GM21447 (cell line): ENCODE measurements at regions not wholly inside any gene's neighbourhood (a gene's known extent, or its start where the extent isn't known, plus 50 kb on each side); places are given as distances from the start of the nearest gene placed in this dataset.
"Not testable (repeated sequence)": the region's sequence is repeated elsewhere in the genome, so short reads cannot be mapped to it uniquely, and the experiment has no call there.

Experiments
- ATAC-seq: cut with Tn5 transposase; IDR thresholded peaks from one replicate; pipeline ENCODE4 v1.9.1; 2021; ENCODE audit not compliant: unreplicated experiment

DNA sequence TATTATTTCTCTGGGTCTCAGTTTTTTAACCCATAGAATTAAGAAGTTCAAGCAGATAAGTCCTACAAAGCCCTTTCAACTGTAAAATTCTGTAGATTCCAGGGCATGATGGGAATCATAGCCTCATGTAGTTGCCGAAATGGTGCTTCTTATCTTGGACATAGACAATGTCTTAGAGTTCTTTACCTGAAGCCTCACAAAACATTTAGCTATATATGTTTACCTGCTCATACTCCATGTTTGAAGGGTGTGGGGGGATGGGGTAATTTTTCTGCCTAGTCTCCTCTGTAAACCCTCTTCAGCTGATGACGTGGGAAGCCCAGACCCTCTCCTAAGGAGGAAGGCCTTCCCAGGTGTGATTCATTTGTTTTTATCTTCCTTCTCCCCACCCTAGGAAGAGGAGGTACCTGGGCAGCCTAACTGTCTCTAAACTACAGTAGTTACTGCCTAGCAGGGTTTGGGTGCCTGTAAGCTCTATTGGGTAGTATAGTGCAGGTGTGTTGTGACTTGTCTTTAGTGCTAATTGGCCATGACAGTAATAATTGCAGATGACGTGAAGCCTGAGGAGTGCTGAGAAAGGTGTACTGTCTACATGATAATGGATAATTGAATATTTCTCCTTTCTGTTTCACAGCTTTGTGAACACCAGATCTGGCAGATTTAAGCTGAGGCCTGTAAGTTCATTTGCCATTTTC, 230.8 kb downstream of the TFAP2B start:
- no peak for ATAC-seq

DNA sequence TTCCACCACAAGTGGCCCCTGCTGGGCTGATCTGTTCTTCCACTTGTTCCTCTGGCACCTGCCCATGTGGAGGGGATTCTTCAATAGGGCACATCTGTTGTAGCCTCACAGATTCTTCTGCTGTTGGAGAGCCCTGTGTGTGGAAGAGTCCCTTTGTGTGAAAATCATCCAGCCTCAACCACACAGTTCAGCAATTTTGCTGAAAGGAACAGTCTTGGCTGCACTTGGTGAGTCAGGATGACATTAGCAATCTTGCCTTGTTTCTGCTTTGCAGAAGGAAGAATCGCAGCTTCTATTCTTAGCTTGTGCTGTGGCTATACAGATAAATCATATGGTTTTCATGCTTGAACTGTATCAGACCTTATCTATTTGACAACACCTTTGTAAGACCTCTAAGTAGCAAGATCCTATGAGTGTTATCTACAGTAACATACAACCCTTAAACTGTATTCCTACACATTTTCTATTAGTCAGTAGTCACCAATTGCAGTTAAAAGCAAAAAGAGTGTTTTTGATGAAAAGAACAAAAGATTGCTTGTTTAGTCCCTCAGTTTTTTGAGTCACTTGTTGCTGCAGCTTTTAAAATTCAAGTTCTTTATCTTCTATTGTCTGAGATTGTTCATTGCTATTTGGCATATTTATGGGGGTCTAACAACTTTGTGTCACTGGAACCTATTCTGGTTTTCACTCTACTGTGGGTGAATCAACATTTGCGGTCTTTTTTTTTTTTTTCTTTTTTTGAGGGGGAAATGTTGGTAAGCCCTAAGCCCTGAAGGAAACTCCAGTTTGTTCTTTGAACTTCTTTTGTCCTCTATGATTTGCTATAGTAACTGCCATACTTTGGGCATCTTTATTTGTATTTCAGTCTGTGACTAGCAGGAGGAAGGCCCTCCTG, 231.6 kb downstream of the TFAP2B start:
- ATAC-seq, result no peak

DNA sequence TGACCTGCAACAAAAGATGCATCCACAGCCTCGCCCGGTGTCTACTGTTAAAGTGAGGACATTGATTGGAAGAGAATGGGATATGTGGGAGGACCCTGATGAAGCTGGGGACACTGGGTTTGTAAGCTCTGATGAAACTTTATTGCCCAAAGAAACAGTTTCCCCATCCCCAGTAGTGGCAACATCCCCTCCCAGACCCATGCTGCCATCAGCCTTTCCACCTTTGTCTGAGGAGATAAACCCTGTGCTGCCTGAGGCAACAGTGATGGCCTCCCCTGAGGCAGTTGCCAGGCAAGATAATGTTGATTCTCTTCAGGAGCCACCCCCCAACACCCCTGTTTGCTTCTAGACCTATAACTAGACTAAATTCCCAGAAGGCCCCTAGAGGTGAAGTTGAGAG, 234.0 kb downstream of the TFAP2B start:
- not testable (repeated sequence) for ATAC-seq

- not testable (repeated sequence) for ATAC-seq
These were observed 236.6 kb downstream of the TFAP2B start for GRCh38 chr6:51055316-51055715.

DNA sequence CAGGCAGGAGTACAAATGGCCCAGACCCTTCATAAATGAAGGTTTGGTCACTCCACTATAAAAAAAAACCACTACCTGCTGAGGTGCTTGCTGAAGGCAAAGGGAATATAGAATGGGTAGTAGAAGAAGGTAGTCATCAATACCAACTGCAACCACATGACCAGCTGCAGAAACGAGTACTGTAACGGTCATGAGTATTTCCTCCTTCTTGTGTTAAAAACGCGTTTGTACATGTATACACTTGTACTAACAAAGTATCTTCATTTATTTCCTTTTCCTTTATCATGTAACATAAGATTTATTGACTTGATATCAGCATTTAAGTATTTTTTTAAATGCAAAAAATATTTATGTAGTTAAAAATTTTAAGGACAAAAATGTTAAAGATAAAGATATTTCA, 238.6 kb downstream of the TFAP2B start:
- ATAC-seq, result no peak

DNA sequence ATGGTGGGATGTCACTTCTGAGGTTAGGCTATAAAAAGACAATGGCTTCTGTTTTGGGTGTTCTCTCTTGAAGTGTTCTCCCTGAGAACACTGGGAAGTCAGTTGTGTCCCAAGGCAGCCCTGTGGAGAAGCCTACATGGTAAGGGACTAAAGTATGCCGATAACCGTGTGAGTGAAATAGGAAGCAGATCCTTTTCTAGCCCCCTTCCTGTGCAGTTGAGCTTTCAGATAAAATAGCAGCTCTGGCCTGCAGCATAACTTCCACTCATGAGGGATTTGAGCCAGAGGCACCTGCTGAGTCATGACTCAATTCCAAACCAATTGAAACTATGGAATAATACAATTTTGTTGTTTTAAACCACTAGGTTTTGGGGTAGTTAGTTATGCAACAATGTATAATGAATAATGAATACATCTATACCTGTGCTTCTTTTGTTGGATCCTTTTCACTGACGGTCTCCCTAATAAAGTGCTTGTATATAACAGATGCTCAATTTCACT, 241.6 kb downstream of the TFAP2B start:
- no peak for ATAC-seq

GRCh38 chr6:51062166-51062722, 243.6 kb downstream of the TFAP2B start:
- no peak for ATAC-seq

DNA sequence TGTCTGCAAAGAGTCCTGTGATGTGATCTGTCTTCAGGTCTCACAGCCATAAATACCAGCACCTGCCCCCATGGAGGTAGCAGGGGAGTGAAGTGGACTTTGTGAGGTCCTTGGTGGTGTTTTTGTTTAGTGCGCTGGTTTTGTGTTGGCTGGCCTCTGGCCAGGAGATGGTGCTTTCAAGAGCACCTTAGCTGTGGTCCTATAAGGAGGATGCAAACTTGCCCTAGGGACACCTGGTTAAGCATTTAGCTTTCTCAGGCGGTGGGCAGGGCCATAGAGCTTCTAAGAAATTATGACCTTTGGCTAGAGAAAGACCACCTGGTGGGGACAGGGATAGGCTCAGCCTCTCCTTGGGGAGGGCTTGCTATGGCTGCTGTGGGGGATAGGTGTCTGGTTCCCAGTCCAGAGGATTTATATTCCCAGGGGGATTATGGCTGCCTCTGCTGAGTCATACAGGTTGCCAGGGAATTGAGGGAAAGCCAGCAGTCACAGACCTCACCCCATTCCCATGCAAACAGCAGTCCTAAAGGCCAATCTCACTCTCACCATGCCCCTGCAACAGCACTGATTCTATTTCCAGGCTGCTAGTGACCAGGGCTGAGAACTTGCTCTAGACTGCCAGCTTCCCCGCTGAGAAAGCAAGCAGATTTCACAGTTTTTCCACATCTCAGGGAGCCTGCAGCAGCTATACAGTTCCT, 259.3 kb downstream of the TFAP2B start:
- no peak for ATAC-seq

GRCh38 chr6:51090343-51090742, 271.7 kb downstream of the TFAP2B start:
- ATAC-seq, result no peak

GRCh38 chr6:51093871-51094270, 275.2 kb downstream of the TFAP2B start:
- no peak for ATAC-seq

DNA sequence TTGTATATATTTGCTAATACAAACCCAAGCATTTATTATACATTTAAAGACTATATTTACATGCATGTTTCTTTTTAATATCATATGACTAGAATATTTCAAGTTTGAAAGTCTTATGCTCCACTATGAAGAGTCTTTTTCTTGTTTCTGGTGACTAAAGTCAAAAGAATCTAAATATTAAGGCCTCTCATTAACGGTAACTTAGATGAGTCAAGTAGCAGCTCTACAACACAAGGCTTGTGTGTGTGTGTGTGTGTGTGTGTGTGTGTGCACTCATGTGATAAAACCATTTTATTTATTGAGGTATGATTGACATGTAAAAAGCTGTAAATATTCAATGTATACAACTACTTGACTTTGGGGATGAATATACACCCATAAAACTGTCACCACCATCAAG, 275.6 kb downstream of the TFAP2B start:
- no peak for ATAC-seq

- no peak for ATAC-seq
These were observed 279.6 kb downstream of the TFAP2B start for GRCh38 chr6:51098246-51098645.

DNA sequence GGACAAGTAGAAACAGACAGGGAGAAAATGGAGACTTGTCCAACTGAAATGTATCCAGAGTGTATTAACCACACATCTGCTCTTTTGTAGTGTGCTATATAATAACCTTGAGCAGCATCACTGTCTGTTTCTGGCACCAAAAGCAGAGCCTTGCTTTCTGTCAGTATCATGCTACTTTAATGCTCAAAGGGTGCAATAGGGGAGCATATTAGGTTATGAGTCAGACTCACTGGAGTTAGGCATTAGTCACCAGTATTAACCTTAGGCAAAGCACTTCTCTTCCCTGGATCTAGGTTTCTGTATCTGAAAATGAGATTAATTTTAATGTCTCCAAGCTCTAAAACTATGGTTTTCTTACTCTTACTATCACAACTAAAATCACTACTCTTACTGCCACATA, 280.1 kb downstream of the TFAP2B start:
- ATAC-seq, result no peak

- no peak for ATAC-seq
These were observed 280.5 kb downstream of the TFAP2B start for GRCh38 chr6:51099201-51099600.

- no peak for ATAC-seq
These were observed 286.7 kb downstream of the TFAP2B start for GRCh38 chr6:51105357-51105756.

- ATAC-seq, result no peak
These were observed 289.1 kb downstream of the TFAP2B start for GRCh38 chr6:51107769-51108203.

DNA sequence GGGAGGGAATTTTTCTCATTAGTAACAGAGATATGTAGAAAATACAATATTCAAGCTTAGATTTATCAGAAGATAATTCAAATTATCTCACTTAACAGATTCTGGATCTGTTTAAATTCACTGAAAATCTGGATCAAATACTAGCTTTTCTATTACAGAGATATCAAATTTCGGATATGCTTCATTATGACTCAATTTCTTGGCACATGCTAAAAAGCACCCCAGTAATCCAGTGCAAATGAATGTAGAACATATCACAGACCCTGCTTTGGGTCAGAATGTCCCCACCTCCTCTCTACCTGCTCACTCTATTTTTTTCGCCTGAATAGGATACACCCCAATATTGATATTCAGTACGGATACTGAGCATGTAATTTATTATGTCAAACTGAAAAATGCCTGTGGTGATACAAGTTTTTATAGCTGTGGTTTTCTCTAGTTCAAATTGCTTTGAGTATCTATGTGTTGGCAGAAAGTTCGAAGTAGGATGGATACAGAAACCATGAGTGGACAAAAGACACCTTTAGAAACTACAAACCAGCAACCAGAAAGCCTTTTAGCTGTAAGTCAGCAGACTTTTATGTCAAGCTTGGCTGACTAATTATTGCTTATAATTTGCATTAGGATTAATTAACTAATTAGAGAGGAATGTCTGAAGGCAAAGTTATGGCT, 290.0 kb downstream of the TFAP2B start:
- ATAC-seq, result no peak

DNA sequence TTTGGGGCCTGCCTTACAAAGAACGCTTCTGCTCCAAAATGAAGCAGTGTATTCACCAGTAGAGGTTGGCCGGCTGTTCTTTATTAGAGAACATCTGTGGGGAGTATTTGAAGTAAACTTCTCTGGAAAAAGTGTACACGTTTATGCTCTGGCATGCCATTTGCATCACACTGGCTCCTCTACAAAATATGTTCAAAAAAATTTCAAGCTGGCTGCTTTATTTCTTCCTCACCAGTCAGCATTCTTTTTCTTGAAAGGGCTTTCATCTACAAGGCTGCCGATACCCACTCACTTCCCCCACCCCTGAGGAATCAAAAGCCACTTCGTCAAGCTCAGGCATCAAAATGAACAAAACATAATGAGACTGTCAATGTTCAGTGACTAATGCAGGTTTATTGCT, 294.1 kb downstream of the TFAP2B start:
- ATAC-seq, result no peak

- ATAC-seq, result no peak
These were observed 298.1 kb downstream of the TFAP2B start for GRCh38 chr6:51116723-51117122.

DNA sequence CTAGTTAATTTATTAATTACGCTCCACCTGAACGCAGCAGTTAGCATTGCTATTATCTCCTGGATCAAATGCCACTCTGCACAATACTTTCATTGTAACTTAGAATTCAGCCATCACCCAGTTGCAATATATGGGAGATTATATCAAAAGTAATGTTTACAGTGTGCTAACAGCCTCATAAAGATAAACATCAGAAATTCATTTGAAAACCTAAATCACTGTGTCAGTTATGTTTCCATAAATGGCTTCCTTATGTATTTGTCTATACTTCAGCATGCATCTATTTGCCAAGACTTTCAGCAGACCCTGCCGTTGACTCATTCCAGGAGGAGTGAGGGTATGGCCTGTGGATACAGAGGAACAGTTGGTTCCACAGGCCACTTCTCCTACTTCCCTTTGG, 300.1 kb downstream of the TFAP2B start:
- no peak for ATAC-seq

DNA sequence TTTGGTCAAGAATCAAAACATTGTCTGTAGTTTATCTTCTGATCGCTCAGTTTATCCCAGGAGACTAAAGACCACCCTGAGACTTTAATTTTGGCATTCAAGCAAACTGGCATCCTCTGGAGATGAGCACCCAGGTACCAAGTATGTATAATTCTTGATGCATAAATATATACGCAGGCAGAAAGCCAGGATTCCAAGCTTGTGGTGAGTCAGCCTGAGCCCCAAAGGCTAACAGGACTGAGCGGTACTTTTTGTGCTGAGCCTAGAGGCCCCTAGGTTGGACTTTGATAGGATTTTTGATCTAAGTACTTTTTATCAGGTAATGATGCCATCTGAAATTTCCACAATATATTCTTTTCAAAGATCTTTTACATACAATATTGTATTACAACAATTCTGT, 301.3 kb downstream of the TFAP2B start:
- ATAC-seq, result no peak
